WTC11 (cell line): ENCODE measurements at regions not wholly inside any gene's neighbourhood (a gene's known extent, or its start where the extent isn't known, plus 50 kb on each side); places are given as distances from the start of the nearest gene placed in this dataset.

Experiments used
- ATAC-seq: fragments of 200-7000 bp; cut with Tn5 transposase; 2 replicates; pipeline ENCODE4 v1.10.0; 2021; ENCODE audit warnings: mild to moderate bottlenecking, moderate library complexity
- CTCF ChIA-PET: fragments of 300-600 bp; sonication (Branson Sonifier 250); formaldehyde crosslinking; loops from one replicate; lab custom pipeline; 2021; ENCODE audit warnings: antibody characterized with exemption; lab: Charles Lee
- POLR2A ChIA-PET: fragments of 350-600 bp; sonication (Branson Sonifier 250); formaldehyde crosslinking; loops from one replicate; lab custom pipeline; 2021; ENCODE audit warnings: antibody characterized with exemption; lab: Charles Lee
- DNase-seq: peaks from one replicate; pipeline ENCODE4 v3.0.0; 2021; ENCODE audit warnings: low spot score
- H3K27ac Mint-ChIP-seq: 2 replicates; pipeline ENCODE4 v1.8.0; 2021; ENCODE audit warnings: mixed read lengths
- H3K27me3 Mint-ChIP-seq: 2 replicates; pipeline ENCODE4 v1.8.0; 2021; ENCODE audit warnings: low read depth, mild to moderate bottlenecking, moderate library complexity, mixed read lengths
- H3K36me3 Mint-ChIP-seq: 2 replicates; pipeline ENCODE4 v1.8.0; 2021; ENCODE audit warnings: mixed read lengths
- H3K4me1 Mint-ChIP-seq: 2 replicates; pipeline ENCODE4 v1.8.0; 2022; ENCODE audit warnings: mixed read lengths
- H3K4me3 Mint-ChIP-seq: 2 replicates; pipeline ENCODE4 v1.8.0; 2021; ENCODE audit warnings: mild to moderate bottlenecking, moderate library complexity, mixed read lengths
- H3K9me3 Mint-ChIP-seq: 2 replicates; pipeline ENCODE4 v1.8.0; 2021; ENCODE audit warnings: mixed read lengths
- CBFB ChIP-seq: sonication (generic); formaldehyde crosslinking; IDR thresholded peaks from 2 replicates; pipeline ENCODE4 v1.8.1; 2022; ENCODE audit warnings: mild to moderate bottlenecking, low read depth, missing genetic modification reagents
- CREM ChIP-seq: sonication (generic); formaldehyde crosslinking; IDR thresholded peaks from 2 replicates; pipeline ENCODE4 v1.8.1; 2022; ENCODE audit warnings: mild to moderate bottlenecking, missing genetic modification reagents, moderate library complexity
- E2F5 ChIP-seq: sonication (generic); formaldehyde crosslinking; IDR thresholded peaks from 2 replicates; pipeline ENCODE4 v1.8.1; 2022; ENCODE audit warnings: mild to moderate bottlenecking, moderate library complexity, missing genetic modification reagents
- EMX1 ChIP-seq: fragments of 250-450 bp; sonication (Bioruptor Pico); IDR thresholded peaks from 2 replicates; pipeline ENCODE4 v1.8.0; 2021; ENCODE audit warnings: mild to moderate bottlenecking
- ERG ChIP-seq: fragments of 250-450 bp; sonication (Bioruptor Pico); IDR thresholded peaks from 2 replicates; pipeline ENCODE4 v1.8.0; 2021; ENCODE audit warnings: mild to moderate bottlenecking
- FOXK1 ChIP-seq: sonication (generic); formaldehyde crosslinking; IDR thresholded peaks from 2 replicates; pipeline ENCODE4 v1.8.0; 2022; ENCODE audit warnings: mild to moderate bottlenecking, moderate library complexity, missing genetic modification reagents
- GRHL2 ChIP-seq: fragments of 250-450 bp; sonication (Bioruptor Pico); IDR thresholded peaks from 2 replicates; pipeline ENCODE4 v1.8.0; 2022; ENCODE audit warnings: mild to moderate bottlenecking, moderate library complexity; ENCODE audit not compliant: insufficient replicate concordance, severe bottlenecking
- GTF2I ChIP-seq: fragments of 250-450 bp; sonication (Bioruptor Pico); conservative IDR thresholded peaks from 2 replicates; pipeline ENCODE4 v1.4.0; 2021; ENCODE audit warnings: mild to moderate bottlenecking
- NFATC4 ChIP-seq: fragments of 250-450 bp; sonication (Bioruptor Pico); IDR thresholded peaks from 2 replicates; pipeline ENCODE4 v1.9.0; 2021; ENCODE audit warnings: mild to moderate bottlenecking
- PRRX2 ChIP-seq: fragments of 250-450 bp; sonication (Bioruptor Pico); IDR thresholded peaks from 2 replicates; pipeline ENCODE4 v1.8.0; 2021; ENCODE audit warnings: mild to moderate bottlenecking
- RORB ChIP-seq: fragments of 250-450 bp; sonication (Bioruptor Pico); IDR thresholded peaks from 2 replicates; pipeline ENCODE4 v1.9.0; 2021; ENCODE audit warnings: mild to moderate bottlenecking
- SMAD4 ChIP-seq: sonication (generic); formaldehyde crosslinking; IDR thresholded peaks from 2 replicates; pipeline ENCODE4 v1.8.0; 2022; ENCODE audit warnings: mild to moderate bottlenecking, missing genetic modification reagents
- TEAD1 ChIP-seq: sonication (generic); formaldehyde crosslinking; IDR thresholded peaks from 2 replicates; pipeline ENCODE4 v1.8.0; 2022; ENCODE audit warnings: mild to moderate bottlenecking, missing genetic modification reagents
- TP53 ChIP-seq: sonication (generic); formaldehyde crosslinking; IDR thresholded peaks from 2 replicates; pipeline ENCODE4 v1.8.1; 2023; ENCODE audit warnings: mild to moderate bottlenecking, missing genetic modification reagents
- ZNF219 ChIP-seq: sonication (generic); formaldehyde crosslinking; IDR thresholded peaks from 2 replicates; pipeline ENCODE4 v1.8.0; 2023; ENCODE audit warnings: missing genetic modification reagents, mild to moderate bottlenecking, borderline replicate concordance
- ZNF232 ChIP-seq: sonication (generic); formaldehyde crosslinking; IDR thresholded peaks from 2 replicates; pipeline ENCODE4 v1.8.0; 2022; ENCODE audit warnings: mild to moderate bottlenecking, missing genetic modification reagents
- ZNF263 ChIP-seq: sonication (generic); formaldehyde crosslinking; IDR thresholded peaks from 2 replicates; pipeline ENCODE4 v1.8.1; 2022; ENCODE audit warnings: low read depth, mild to moderate bottlenecking, moderate library complexity, missing genetic modification reagents
- ZNF317 ChIP-seq: sonication (generic); formaldehyde crosslinking; IDR thresholded peaks from 2 replicates; pipeline ENCODE4 v1.8.1; 2023; ENCODE audit warnings: low read depth, mild to moderate bottlenecking, moderate library complexity, missing genetic modification reagents, borderline replicate concordance
- ZNF396 ChIP-seq: fragments of 250-450 bp; sonication (Bioruptor Pico); IDR thresholded peaks from 2 replicates; pipeline ENCODE4 v1.8.0; 2021; ENCODE audit warnings: mild to moderate bottlenecking, moderate library complexity, borderline replicate concordance
- ZNF671 ChIP-seq: fragments of 250-450 bp; sonication (Bioruptor Pico); IDR thresholded peaks from 2 replicates; pipeline ENCODE4 v1.8.0; 2021; ENCODE audit warnings: mild to moderate bottlenecking
- TF ChIP-seq, protein P1 (sequence below): sonication (generic); formaldehyde crosslinking; IDR thresholded peaks from 2 replicates; pipeline ENCODE4 v1.8.0; 2023; ENCODE audit warnings: mild to moderate bottlenecking, missing genetic modification reagents
- TF ChIP-seq, protein P2 (sequence below): sonication (generic); formaldehyde crosslinking; IDR thresholded peaks from 2 replicates; pipeline ENCODE4 v1.8.1; 2023; ENCODE audit warnings: mild to moderate bottlenecking, missing genetic modification reagents, borderline replicate concordance
- TF ChIP-seq, protein P3 (sequence below): sonication (generic); formaldehyde crosslinking; IDR thresholded peaks from 2 replicates; pipeline ENCODE4 v1.8.0; 2022; ENCODE audit warnings: mild to moderate bottlenecking, missing genetic modification reagents
- TF ChIP-seq, protein P4 (sequence below): sonication (generic); formaldehyde crosslinking; IDR thresholded peaks from 2 replicates; pipeline ENCODE4 v1.8.1; 2023; ENCODE audit warnings: mild to moderate bottlenecking, missing genetic modification reagents, moderate library complexity

DNA sequence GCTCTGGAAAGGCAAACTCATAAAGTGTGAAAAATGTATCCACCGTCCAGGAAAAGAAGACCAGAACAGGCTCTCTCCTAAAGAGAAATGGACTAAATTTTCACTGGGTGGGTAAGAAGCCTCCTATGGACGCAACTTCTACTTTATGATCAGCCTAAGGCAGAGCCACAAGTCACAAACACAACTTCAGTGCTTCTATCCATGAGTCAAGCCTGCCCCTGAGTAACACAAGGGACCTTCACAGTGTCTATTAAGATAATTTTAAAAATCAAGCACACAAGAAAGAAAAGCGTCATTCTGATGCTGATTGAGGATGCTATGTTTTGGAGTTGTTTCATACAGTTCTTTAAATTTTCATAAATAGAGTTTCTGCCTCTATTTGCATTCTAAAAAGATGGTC is 601.7 kb upstream of the ARID1B start (continued):
- TF ChIP-seq TEAD1 (no peak), CBFB (CRISPR knock-in tag) (no peak), ZNF671 (CRISPR knock-in tag) (no peak)

- Mint-ChIP-seq H3K9me3 (peaks cover 26% of the 10 kb centered on the region), H3K27ac (no peak overlapping the region), H3K36me3 (0 out of 2 replicates have a peak, but pooled peaks cover 5% of the 10 kb centered on the region), H3K27me3 (peaks cover 28% of the 10 kb centered on the region), H3K4me3 (no peak overlapping the region), H3K4me1 (peaks cover 28% of the 10 kb centered on the region)
- TF ChIP-seq ZNF219 (CRISPR knock-in tag) = no peak
- no peak for TF ChIP-seq CREM (CRISPR knock-in tag)
- TF ChIP-seq, protein P1, sequence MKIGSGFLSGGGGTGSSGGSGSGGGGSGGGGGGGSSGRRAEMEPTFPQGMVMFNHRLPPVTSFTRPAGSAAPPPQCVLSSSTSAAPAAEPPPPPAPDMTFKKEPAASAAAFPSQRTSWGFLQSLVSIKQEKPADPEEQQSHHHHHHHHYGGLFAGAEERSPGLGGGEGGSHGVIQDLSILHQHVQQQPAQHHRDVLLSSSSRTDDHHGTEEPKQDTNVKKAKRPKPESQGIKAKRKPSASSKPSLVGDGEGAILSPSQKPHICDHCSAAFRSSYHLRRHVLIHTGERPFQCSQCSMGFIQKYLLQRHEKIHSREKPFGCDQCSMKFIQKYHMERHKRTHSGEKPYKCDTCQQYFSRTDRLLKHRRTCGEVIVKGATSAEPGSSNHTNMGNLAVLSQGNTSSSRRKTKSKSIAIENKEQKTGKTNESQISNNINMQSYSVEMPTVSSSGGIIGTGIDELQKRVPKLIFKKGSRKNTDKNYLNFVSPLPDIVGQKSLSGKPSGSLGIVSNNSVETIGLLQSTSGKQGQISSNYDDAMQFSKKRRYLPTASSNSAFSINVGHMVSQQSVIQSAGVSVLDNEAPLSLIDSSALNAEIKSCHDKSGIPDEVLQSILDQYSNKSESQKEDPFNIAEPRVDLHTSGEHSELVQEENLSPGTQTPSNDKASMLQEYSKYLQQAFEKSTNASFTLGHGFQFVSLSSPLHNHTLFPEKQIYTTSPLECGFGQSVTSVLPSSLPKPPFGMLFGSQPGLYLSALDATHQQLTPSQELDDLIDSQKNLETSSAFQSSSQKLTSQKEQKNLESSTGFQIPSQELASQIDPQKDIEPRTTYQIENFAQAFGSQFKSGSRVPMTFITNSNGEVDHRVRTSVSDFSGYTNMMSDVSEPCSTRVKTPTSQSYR (CRISPR knock-in tag) = no peak
- TF ChIP-seq PRRX2 (CRISPR knock-in tag) = no peak
- no peak for TF ChIP-seq FOXK1 (CRISPR knock-in tag)
- TF ChIP-seq SMAD4 (CRISPR knock-in tag) = no peak
- TF ChIP-seq ZNF263 (CRISPR knock-in tag) = no peak
- TF ChIP-seq, protein P2, sequence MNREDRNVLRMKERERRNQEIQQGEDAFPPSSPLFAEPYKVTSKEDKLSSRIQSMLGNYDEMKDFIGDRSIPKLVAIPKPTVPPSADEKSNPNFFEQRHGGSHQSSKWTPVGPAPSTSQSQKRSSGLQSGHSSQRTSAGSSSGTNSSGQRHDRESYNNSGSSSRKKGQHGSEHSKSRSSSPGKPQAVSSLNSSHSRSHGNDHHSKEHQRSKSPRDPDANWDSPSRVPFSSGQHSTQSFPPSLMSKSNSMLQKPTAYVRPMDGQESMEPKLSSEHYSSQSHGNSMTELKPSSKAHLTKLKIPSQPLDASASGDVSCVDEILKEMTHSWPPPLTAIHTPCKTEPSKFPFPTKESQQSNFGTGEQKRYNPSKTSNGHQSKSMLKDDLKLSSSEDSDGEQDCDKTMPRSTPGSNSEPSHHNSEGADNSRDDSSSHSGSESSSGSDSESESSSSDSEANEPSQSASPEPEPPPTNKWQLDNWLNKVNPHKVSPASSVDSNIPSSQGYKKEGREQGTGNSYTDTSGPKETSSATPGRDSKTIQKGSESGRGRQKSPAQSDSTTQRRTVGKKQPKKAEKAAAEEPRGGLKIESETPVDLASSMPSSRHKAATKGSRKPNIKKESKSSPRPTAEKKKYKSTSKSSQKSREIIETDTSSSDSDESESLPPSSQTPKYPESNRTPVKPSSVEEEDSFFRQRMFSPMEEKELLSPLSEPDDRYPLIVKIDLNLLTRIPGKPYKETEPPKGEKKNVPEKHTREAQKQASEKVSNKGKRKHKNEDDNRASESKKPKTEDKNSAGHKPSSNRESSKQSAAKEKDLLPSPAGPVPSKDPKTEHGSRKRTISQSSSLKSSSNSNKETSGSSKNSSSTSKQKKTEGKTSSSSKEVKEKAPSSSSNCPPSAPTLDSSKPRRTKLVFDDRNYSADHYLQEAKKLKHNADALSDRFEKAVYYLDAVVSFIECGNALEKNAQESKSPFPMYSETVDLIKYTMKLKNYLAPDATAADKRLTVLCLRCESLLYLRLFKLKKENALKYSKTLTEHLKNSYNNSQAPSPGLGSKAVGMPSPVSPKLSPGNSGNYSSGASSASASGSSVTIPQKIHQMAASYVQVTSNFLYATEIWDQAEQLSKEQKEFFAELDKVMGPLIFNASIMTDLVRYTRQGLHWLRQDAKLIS (CRISPR knock-in tag) = no peak
- TF ChIP-seq GRHL2 (CRISPR knock-in tag) = no peak
- no peak for TF ChIP-seq TP53
- TF ChIP-seq GTF2I (CRISPR knock-in tag) = no peak
- TF ChIP-seq, protein P3, sequence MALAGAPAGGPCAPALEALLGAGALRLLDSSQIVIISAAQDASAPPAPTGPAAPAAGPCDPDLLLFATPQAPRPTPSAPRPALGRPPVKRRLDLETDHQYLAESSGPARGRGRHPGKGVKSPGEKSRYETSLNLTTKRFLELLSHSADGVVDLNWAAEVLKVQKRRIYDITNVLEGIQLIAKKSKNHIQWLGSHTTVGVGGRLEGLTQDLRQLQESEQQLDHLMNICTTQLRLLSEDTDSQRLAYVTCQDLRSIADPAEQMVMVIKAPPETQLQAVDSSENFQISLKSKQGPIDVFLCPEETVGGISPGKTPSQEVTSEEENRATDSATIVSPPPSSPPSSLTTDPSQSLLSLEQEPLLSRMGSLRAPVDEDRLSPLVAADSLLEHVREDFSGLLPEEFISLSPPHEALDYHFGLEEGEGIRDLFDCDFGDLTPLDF (CRISPR knock-in tag) = no peak
- ATAC-seq (no peak), DNase-seq (no peak)
- ChIA-PET CTCF (no interaction called here), POLR2A (no interaction called here)
Observed at GRCh38 chr6:156174031-156174890, 602.9 kb upstream of the ARID1B start.

- peaks cover 8% of the 10 kb centered on the region for H3K9me3 Mint-ChIP-seq
- H3K4me3 Mint-ChIP-seq = no peak overlapping the region
- DNase-seq (no peak), ATAC-seq (no peak)
- no peak overlapping the region for H3K27ac Mint-ChIP-seq
- H3K4me1 Mint-ChIP-seq = peaks cover 21% of the 10 kb centered on the region
- ChIA-PET CTCF (interaction anchor here (0.6 kb wide), 1 partner anchor 188 kb away, joined by 3 read pairs; no protein-coding TSS in a partner anchor), POLR2A (no interaction called here)
- H3K36me3 Mint-ChIP-seq = no peaks in the 10 kb centered on the region
- H3K27me3 Mint-ChIP-seq = peaks cover 15% of the 10 kb centered on the region
- TF ChIP-seq EMX1 (no peak), ZNF396 (CRISPR knock-in tag) (no peak), E2F5 (CRISPR knock-in tag) (no peak), FOXK1 (CRISPR knock-in tag) (no peak), NFATC4 (CRISPR knock-in tag) (no peak), ERG (CRISPR knock-in tag) (no peak), RORB (CRISPR knock-in tag) (no peak), ZNF317 (CRISPR knock-in tag) (no peak), ZNF232 (no peak)
- TF ChIP-seq, protein P4, sequence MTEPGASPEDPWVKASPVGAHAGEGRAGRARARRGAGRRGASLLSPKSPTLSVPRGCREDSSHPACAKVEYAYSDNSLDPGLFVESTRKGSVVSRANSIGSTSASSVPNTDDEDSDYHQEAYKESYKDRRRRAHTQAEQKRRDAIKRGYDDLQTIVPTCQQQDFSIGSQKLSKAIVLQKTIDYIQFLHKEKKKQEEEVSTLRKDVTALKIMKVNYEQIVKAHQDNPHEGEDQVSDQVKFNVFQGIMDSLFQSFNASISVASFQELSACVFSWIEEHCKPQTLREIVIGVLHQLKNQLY = no peak
Observed at GRCh38 chr6:156169371-156169770, 607.8 kb upstream of the ARID1B start.
